HCT116 (cell line): ENCODE measurements at regions not wholly inside any gene's neighbourhood (a gene's known extent, or its start where the extent isn't known, plus 50 kb on each side); places are given as distances from the start of the nearest gene placed in this dataset.

ENCODE experiments used
- ATAC-seq: fragments of 200-7000 bp; cut with Tn5 transposase; 2 replicates; pipeline ENCODE4 v1.9.1; 2020; ENCODE audit warnings: mild to moderate bottlenecking, moderate library complexity
- BruUV-seq: library from RNA; stranded (reverse); fragments of 400-500 nt; replicated peaks from 2 replicates; lab custom pipeline; 2021; lab: Mats Ljungman, UMichigan
- CTCF ChIA-PET: fragments of 300-600 bp; sonication (Branson Sonifier 250); formaldehyde crosslinking; loops from one replicate; lab custom pipeline; 2021; ENCODE audit warnings: antibody characterized with exemption; lab: Charles Lee
- POLR2A ChIA-PET: fragments of 300-600, 350-600 bp; sonication (Branson Sonifier 250); formaldehyde crosslinking; loops from one replicate; lab custom pipeline; 2021; ENCODE audit warnings: antibody characterized with exemption; lab: Charles Lee
- RAD21 ChIA-PET, 2 experiments: fragments of 300-600 bp; sonication (Branson Sonifier 250); formaldehyde crosslinking; loops; one replicate each; lab custom pipeline; 2023; ENCODE audit warnings: low total read pairs in 2 of 2; ENCODE audit not compliant: uncharacterized antibody in 2 of 2, unreplicated experiment in 2 of 2, low non-redundant PET in 1 of 2; lab: Charles Lee
- DNase-seq: peaks from one replicate; pipeline ENCODE4 v3.0.0-alpha.2; 2010; ENCODE audit warnings: low read depth, low spot score
- H2AFZ ChIP-seq: fragments of 200-600 bp; shearing (Covaris generic), sonication (generic); 2 replicates; pipeline ENCODE4 v1.6.1; 2017; ENCODE audit warnings: low read depth, mixed run types, mixed read lengths, antibody characterized with exemption, low read length; ENCODE audit not compliant: poor library complexity, severe bottlenecking
- H3K27ac ChIP-seq: 2 replicates; pipeline ENCODE4 v1.5.1; 2012; ENCODE audit warnings: low read depth, low read length
- H3K27me3 ChIP-seq: fragments of 200-600 bp; sonication (generic); 2 replicates; pipeline ENCODE4 v1.6.1; 2016; ENCODE audit warnings: mixed run types, low read length, mixed read lengths; ENCODE audit not compliant: insufficient read depth
- H3K36me3 ChIP-seq, 2 experiments: fragments of 200-500 bp in 1 of 2; fragments of 200-600 bp in 1 of 2; sonication (Bioruptor generic) in 1 of 2; sonication (generic) in 1 of 2; 2 replicates each; pipeline versions ENCODE4 v1.5.1 to v1.6.1; 2014 to 2016; ENCODE audit warnings: low read length in 2 of 2, inconsistent platforms in 1 of 2, mixed read lengths in 1 of 2, mixed run types in 1 of 2; ENCODE audit not compliant: insufficient read depth in 2 of 2, control insufficient read depth in 1 of 2
- H3K4me1 ChIP-seq, 2 experiments: fragments of 200-600 bp in 1 of 2; sonication (generic) in 1 of 2; 2 replicates each; pipeline versions ENCODE4 v1.5.1 to v1.6.1; 2012 to 2017; ENCODE audit warnings: low read length in 2 of 2, inconsistent platforms in 1 of 2, mild to moderate bottlenecking in 1 of 2, mixed read lengths in 1 of 2, mixed run types in 1 of 2, moderate library complexity in 1 of 2; ENCODE audit not compliant: insufficient read depth in 2 of 2, control insufficient read depth in 1 of 2
- H3K4me2 ChIP-seq: fragments of 200-600 bp; sonication (generic); 2 replicates; pipeline ENCODE4 v1.6.1; 2017; ENCODE audit warnings: mixed run types, low read length, mixed read lengths
- H3K4me3 ChIP-seq, 2 experiments: fragments of 200-600 bp in 1 of 2; sonication (generic) in 1 of 2; replicated peaks in 1 of 2; 2 replicates each; pipeline ENCODE4 v1.5.1; 2011 to 2016; ENCODE audit warnings: low read length in 2 of 2, control low read depth in 1 of 2, low read depth in 1 of 2, mild to moderate bottlenecking in 1 of 2, mixed read lengths in 1 of 2, mixed run types in 1 of 2
- H3K79me2 ChIP-seq: fragments of 200-600 bp; sonication (generic); 2 replicates; pipeline ENCODE4 v1.6.1; 2017; ENCODE audit warnings: mild to moderate bottlenecking, mixed run types, low read length, moderate library complexity, mixed read lengths; ENCODE audit not compliant: insufficient read depth
- H3K9ac ChIP-seq: fragments of 200-600 bp; sonication (generic); 2 replicates; pipeline ENCODE4 v1.6.1; 2016; ENCODE audit warnings: low read length, mixed read lengths
- H3K9me2 ChIP-seq: fragments of 200-600 bp; sonication (generic), shearing (Covaris generic); 2 replicates; pipeline ENCODE4 v1.6.1; 2017; ENCODE audit warnings: mixed run types, mild to moderate bottlenecking, moderate library complexity; ENCODE audit not compliant: insufficient read depth
- H3K9me3 ChIP-seq, 2 experiments: fragments of 200-500 bp in 1 of 2; fragments of 200-600 bp in 1 of 2; sonication (Bioruptor generic) in 1 of 2; sonication (generic) in 1 of 2; 2 replicates each; pipeline ENCODE4 v1.6.1; 2014 to 2017; ENCODE audit warnings: low read length in 2 of 2, mixed read lengths in 2 of 2, inconsistent platforms in 1 of 2, low read depth in 1 of 2, mild to moderate bottlenecking in 1 of 2, mixed run types in 1 of 2, moderate library complexity in 1 of 2; ENCODE audit not compliant: control insufficient read depth in 1 of 2, insufficient read depth in 1 of 2
- H4K20me1 ChIP-seq: fragments of 200-600 bp; sonication (generic), shearing (Covaris generic); 2 replicates; pipeline ENCODE4 v1.6.1; 2017; ENCODE audit warnings: mixed run types, mild to moderate bottlenecking, moderate library complexity; ENCODE audit not compliant: insufficient read depth
- CTCF ChIP-seq, 3 experiments: fragments of 200-600 bp in 1 of 3; sonication (generic) in 1 of 3; IDR thresholded peaks in 2 of 3; conservative IDR thresholded peaks in 1 of 3; 2 replicates each; pipeline ENCODE4 v1.5.1; 2012 to 2017; ENCODE audit warnings: low read depth in 2 of 3, low read length in 2 of 3, antibody characterized with exemption in 1 of 3, borderline replicate concordance in 1 of 3, control low read depth in 1 of 3, mild to moderate bottlenecking in 1 of 3, mixed read lengths in 1 of 3, mixed run types in 1 of 3, moderate library complexity in 1 of 3; ENCODE audit not compliant: insufficient read depth in 1 of 3
- JUND ChIP-seq: IDR thresholded peaks from 2 replicates; pipeline ENCODE4 v1.6.1; 2012
- MAX ChIP-seq: IDR thresholded peaks from 2 replicates; pipeline ENCODE4 v1.6.1; 2012
- POLR2A ChIP-seq: IDR thresholded peaks from 2 replicates; pipeline ENCODE4 v1.7.0; 2011; ENCODE audit warnings: borderline replicate concordance; ENCODE audit not compliant: insufficient read depth, insufficient read length; ENCODE audit errors: extremely low read depth
- POLR2AphosphoS5 ChIP-seq: IDR thresholded peaks from 2 replicates; pipeline ENCODE4 v1.6.1; 2011; ENCODE audit warnings: mild to moderate bottlenecking, low read depth, low read length, moderate library complexity
- REST ChIP-seq: IDR thresholded peaks from 2 replicates; pipeline ENCODE4 v1.6.1; 2012; ENCODE audit warnings: low read depth
- SIN3A ChIP-seq: IDR thresholded peaks from 2 replicates; pipeline ENCODE4 v1.6.1; 2012; ENCODE audit warnings: low read depth
- intact Hi-C: fragments of 100-400 bp; cut with micrococcal nuclease; formaldehyde crosslinking; loops from 2 replicates; pipeline ENCODE4 v1.10.0; 2022

GRCh38 chr4:81988178-81988577, 385.6 kb downstream of the HNRNPD start:
- Histone ChIP-seq H3K4me1 (no peaks in the 10 kb centered on the region), H3K9me3 (no peaks in the 10 kb centered on the region), H3K27me3 (peaks cover 45% of the 10 kb centered on the region), H3K79me2 (no peaks in the 10 kb centered on the region), H2AFZ (no peak overlapping the region), H4K20me1 (no peaks in the 10 kb centered on the region), H3K9ac (no peak overlapping the region), H3K27ac (no peak overlapping the region), H3K4me3 (no peak overlapping the region), H3K36me3 (no peaks in the 10 kb centered on the region), H3K9me2 (no peaks in the 10 kb centered on the region), H3K4me2 (no peak overlapping the region)
- CTCF ChIA-PET, result no interaction called here
- RAD21 ChIA-PET, result no interaction called here
- POLR2A ChIA-PET, result no interaction called here
- ATAC-seq, result no peak
- no TSS peak for BruUV-seq
- no peak for TF ChIP-seq MAX
- TF ChIP-seq POLR2AphosphoS5, result no peak
- TF ChIP-seq SIN3A, result no peak
- no peak for TF ChIP-seq REST
- no peak for TF ChIP-seq CTCF (IDR thresholded peaks at IDR 0.05 in 2 of 3, conservative IDR thresholded peaks at IDR 0.05 in 1 of 3; ENCODE audit: borderline replicate concordance in 1 of 3, insufficient read depth in 1 of 3, low read depth in 2 of 3, low read length in 2 of 3)
- TF ChIP-seq JUND, result no peak
- no peak for TF ChIP-seq POLR2A
- no peak for DNase-seq
- intact Hi-C loops, result no loop called here
